PC-3 (cell line): ENCODE measurements at regions not wholly inside any gene's neighbourhood (a gene's known extent, or its start where the extent isn't known, plus 50 kb on each side); places are given as distances from the start of the nearest gene placed in this dataset.
A peak's percentile ranks its signal among the peaks of the same experiment; 100 is the strongest.

Experiments used
- CTCF ChIP-seq: fragments of 300-600 bp; sonication (generic); conservative IDR thresholded peaks from 2 replicates; pipeline ENCODE4 v1.5.1; 2017; ENCODE audit warnings: antibody characterized with exemption, low read depth, mild to moderate bottlenecking, low read length
- EZH2 ChIP-seq: fragments of 300-600 bp; sonication (generic); IDR thresholded peaks from one replicate; pipeline ENCODE4 v1.6.1; 2017; ENCODE audit warnings: antibody characterized with exemption, mild to moderate bottlenecking, low read length; ENCODE audit not compliant: unreplicated experiment
- EZH2phosphoT487 ChIP-seq: fragments of 300-600 bp; sonication (generic); IDR thresholded peaks from 2 replicates; pipeline ENCODE4 v1.6.1; 2018; ENCODE audit warnings: mild to moderate bottlenecking, antibody characterized with exemption, low read length, borderline replicate concordance

- peak; percentile 46 for TF ChIP-seq CTCF
- TF ChIP-seq EZH2phosphoT487: no peak
- no peak for TF ChIP-seq EZH2
Measured at GRCh38 chr3:154552338-154552737, 122.3 kb upstream of the GPR149 start.
